ENCODE measurements at regions not wholly inside any gene's neighbourhood (a gene's known extent, or its start where the extent isn't known, plus 50 kb on each side); places are given as distances from the start of the nearest gene placed in this dataset.
"Not testable (repeated sequence)": the region's sequence is repeated elsewhere in the genome, so short reads cannot be mapped to it uniquely, and the experiment has no call there.

DNA sequence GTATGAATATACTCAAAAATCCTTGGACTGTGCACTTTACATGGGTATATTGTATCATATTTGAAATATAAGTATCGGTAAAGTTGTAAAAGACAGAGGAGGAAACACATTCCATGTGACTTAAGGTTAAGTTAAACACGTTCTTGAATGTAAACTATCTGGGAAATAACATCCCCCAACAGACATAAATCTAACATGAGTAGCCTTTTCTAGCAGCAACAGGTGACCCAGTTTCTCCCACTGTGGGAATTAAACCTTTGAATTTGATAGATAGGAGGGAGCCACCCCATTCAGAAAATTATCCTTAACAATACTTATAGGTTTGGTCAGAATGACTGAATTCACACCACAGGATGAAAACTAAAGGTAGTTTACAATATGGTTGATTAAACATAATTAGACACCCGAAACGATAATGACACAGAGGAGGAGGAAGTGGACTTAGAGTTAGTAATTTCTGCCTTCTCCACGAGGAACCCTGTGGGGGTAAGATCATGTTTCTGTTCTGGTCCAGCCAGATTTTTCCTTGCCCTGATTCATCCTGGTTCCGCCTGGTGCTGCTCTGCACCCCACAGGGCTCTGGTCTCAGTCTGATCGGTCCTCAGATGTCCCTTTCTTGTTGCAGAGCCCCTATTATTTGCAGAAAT lies 84.6 kb upstream of the DNAH5 start:
- H3K4me3 ChIP-seq (ENCODE audit: low read length in 2 of 2), result no peak overlapping the region
- H3K27ac ChIP-seq (ENCODE audit: low read depth in 1 of 2, low read length in 1 of 2), result no peak overlapping the region
- no peaks in the 10 kb centered on the region for H3K4me1 ChIP-seq (ENCODE audit: control insufficient read depth in 2 of 2, insufficient read depth in 2 of 2, low read length in 2 of 2)
- 83% methylated on average over 7 of the region's 7 CpGs for WGBS
- no peak for DNase-seq (ENCODE audit: low read depth in 6 of 9, low spot score in 9 of 9)
- no peaks in the 10 kb centered on the region for H3K9me3 ChIP-seq (ENCODE audit: control insufficient read depth in 2 of 2, insufficient read depth in 1 of 2, low read length in 1 of 2)
- no peaks in the 10 kb centered on the region for H3K27me3 ChIP-seq (ENCODE audit: control insufficient read depth in 2 of 2, insufficient read depth in 1 of 2, low read length in 1 of 2)
- no peaks in the 10 kb centered on the region for H3K36me3 ChIP-seq (ENCODE audit: control insufficient read depth in 2 of 2, insufficient read depth in 2 of 2, low read length in 1 of 2)

GRCh38 chr5:14028188-14028587 lies 83.7 kb upstream of the DNAH5 start:
- no peaks in the 10 kb centered on the region for H3K9me3 ChIP-seq (ENCODE audit: control insufficient read depth in 2 of 2, insufficient read depth in 1 of 2, low read length in 1 of 2)
- no peak overlapping the region for H3K4me3 ChIP-seq (ENCODE audit: low read length in 2 of 2)
- no peaks in the 10 kb centered on the region for H3K27me3 ChIP-seq (ENCODE audit: control insufficient read depth in 2 of 2, insufficient read depth in 1 of 2, low read length in 1 of 2)
- no peak overlapping the region for H3K27ac ChIP-seq (ENCODE audit: low read depth in 1 of 2, low read length in 1 of 2)
- H3K4me1 ChIP-seq (ENCODE audit: control insufficient read depth in 2 of 2, insufficient read depth in 2 of 2, low read length in 2 of 2), result no peaks in the 10 kb centered on the region
- no peaks in the 10 kb centered on the region for H3K36me3 ChIP-seq (ENCODE audit: control insufficient read depth in 2 of 2, insufficient read depth in 2 of 2, low read length in 1 of 2)
- 95% methylated on average over 1 of the region's 1 CpG for WGBS
- DNase-seq (ENCODE audit: low read depth in 6 of 9, low spot score in 9 of 9), result no peak

DNA sequence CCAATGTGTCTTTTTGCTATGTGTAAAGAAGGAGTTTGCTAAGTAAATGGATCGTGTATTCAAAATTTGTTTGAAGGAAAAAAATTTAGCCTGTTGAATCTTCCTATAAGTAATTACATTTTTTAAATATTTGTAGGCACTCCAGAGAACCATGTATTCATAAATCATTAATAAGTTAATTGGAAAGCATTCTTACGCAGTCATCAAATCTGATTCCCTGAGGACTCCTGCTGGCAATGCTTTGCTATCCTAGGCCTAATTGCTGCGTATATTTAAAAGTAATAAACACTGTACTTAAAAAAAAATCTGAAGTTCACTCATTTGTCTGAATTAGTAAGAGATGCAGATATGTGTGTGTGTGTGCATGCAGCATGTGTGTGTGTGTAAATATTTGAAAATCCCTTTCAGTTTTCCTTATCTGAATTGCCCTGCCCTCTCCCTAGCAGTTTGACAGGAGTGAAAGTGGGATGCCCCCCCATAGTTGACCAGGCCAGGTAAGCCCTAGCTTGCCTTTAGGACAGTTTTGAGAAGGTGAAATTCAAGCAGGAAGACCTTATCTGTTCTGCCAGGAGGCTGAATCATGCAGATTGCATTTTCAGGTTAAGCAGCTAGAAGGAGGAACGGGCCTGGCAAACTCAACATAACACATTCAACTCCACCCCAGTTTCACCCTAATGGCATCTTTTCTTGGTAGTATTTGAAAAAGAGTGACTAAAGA lies 81.2 kb upstream of the DNAH5 start:
- Histone ChIP-seq H3K4me3 (ENCODE audit: low read length in 2 of 2) (no peak overlapping the region), H3K27ac (ENCODE audit: low read depth in 1 of 2, low read length in 1 of 2) (no peak overlapping the region), H3K4me1 (ENCODE audit: control insufficient read depth in 2 of 2, insufficient read depth in 2 of 2, low read length in 2 of 2) (no peaks in the 10 kb centered on the region), H3K36me3 (ENCODE audit: control insufficient read depth in 2 of 2, insufficient read depth in 2 of 2, low read length in 1 of 2) (no peaks in the 10 kb centered on the region), H3K27me3 (ENCODE audit: control insufficient read depth in 2 of 2, insufficient read depth in 1 of 2, low read length in 1 of 2) (no peaks in the 10 kb centered on the region), H3K9me3 (ENCODE audit: control insufficient read depth in 2 of 2, insufficient read depth in 1 of 2, low read length in 1 of 2) (no peaks in the 10 kb centered on the region)
- no peak for DNase-seq (ENCODE audit: low read depth in 6 of 9, low spot score in 9 of 9)
- WGBS, result 95% methylated on average over 4 of the region's 4 CpGs

DNA sequence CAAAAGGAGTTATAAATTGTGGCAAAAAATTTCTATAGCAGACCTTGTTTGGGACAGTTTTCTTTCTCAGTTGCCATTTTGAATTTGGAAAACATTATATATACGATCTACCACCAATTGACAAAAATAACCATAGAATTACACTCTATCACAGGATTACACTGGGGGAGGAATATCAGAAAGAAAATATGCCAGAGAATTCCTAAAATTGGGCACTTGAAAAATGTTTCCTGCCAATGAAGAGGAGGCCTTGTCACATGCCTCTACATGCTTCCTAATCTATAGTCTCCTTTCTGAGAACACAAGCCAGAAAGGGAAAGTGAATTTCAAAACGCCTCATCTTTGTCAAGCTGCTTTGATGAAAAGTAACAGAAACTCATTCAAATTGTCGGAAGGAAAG lies 78.5 kb upstream of the DNAH5 start:
- 96% methylated on average over 3 of the region's 3 CpGs for WGBS
- no peaks in the 10 kb centered on the region for H3K9me3 ChIP-seq (ENCODE audit: control insufficient read depth in 2 of 2, insufficient read depth in 1 of 2, low read length in 1 of 2)
- H3K27me3 ChIP-seq (ENCODE audit: control insufficient read depth in 2 of 2, insufficient read depth in 1 of 2, low read length in 1 of 2), result no peaks in the 10 kb centered on the region
- no peak overlapping the region for H3K4me3 ChIP-seq (ENCODE audit: low read length in 2 of 2)
- no peaks in the 10 kb centered on the region for H3K4me1 ChIP-seq (ENCODE audit: control insufficient read depth in 2 of 2, insufficient read depth in 2 of 2, low read length in 2 of 2)
- no peaks in the 10 kb centered on the region for H3K36me3 ChIP-seq (ENCODE audit: control insufficient read depth in 2 of 2, insufficient read depth in 2 of 2, low read length in 1 of 2)
- no peak overlapping the region for H3K27ac ChIP-seq (ENCODE audit: low read depth in 1 of 2, low read length in 1 of 2)
- DNase-seq (ENCODE audit: low read depth in 6 of 9, low spot score in 9 of 9), result no peak

GRCh38 chr5:14020944-14021343 lies 76.5 kb upstream of the DNAH5 start:
- not testable (repeated sequence) for DNase-seq (ENCODE audit: low read depth in 6 of 9, low spot score in 9 of 9); H3K27ac ChIP-seq (ENCODE audit: low read depth in 1 of 2, low read length in 1 of 2); H3K36me3 ChIP-seq (ENCODE audit: control insufficient read depth in 2 of 2, insufficient read depth in 2 of 2, low read length in 1 of 2); H3K9me3 ChIP-seq (ENCODE audit: control insufficient read depth in 2 of 2, insufficient read depth in 1 of 2, low read length in 1 of 2); H3K4me1 ChIP-seq (ENCODE audit: control insufficient read depth in 2 of 2, insufficient read depth in 2 of 2, low read length in 2 of 2); H3K27me3 ChIP-seq (ENCODE audit: control insufficient read depth in 2 of 2, insufficient read depth in 1 of 2, low read length in 1 of 2); H3K4me3 ChIP-seq (ENCODE audit: low read length in 2 of 2)
- 85% methylated on average over 3 of the region's 4 CpGs for WGBS

DNA sequence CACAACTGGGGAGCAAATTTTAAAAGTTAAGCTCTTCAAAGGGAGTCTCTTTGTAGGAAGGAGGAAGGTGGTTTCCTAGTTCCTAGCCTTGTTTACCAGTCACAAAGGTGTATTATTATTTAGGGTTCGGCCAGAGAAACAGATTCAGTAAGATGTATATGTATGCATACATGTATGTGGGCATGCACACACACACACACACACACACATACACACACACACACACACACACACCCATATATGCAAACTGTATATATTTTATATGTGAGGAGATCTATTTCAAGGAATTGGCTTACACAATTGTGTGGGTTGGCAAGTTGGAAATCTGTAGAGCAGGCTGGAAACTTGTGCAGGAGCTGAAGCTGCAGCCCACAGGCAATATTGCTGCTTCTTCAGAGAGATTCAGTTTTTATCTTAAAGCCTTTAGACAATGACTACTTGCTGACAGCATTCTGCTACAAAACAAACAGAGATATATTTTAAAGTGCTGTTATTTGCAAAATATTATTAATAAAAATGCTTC lies 75.3 kb upstream of the DNAH5 start:
- H3K27ac ChIP-seq (ENCODE audit: low read depth in 1 of 2, low read length in 1 of 2), result no peak overlapping the region

DNA sequence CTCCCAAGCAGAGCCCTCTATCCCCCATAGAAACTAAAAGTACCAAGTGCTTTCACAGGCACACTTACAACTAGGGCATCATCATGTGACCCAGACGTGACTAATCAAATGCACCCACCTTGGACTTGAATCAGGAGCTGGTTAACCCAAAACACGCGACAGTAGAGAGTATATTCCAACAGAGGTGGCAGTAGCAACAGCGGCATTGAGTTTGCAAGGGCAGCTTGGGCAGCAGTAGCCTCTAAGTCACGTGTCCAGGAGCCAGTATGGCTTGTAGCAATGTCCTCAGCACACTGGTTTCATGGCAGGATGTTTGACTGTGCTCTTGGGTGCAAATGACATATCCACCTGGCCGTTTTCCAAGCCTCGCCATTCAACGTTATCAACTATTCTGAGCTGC lies 73.4 kb upstream of the DNAH5 start:
- Histone ChIP-seq H3K27me3 (ENCODE audit: control insufficient read depth in 2 of 2, insufficient read depth in 1 of 2, low read length in 1 of 2) (peaks cover 4 to 13% of the 10 kb centered on the region in 2 donors), H3K4me3 (ENCODE audit: low read length in 2 of 2) (no peak overlapping the region), H3K4me1 (ENCODE audit: control insufficient read depth in 2 of 2, insufficient read depth in 2 of 2, low read length in 2 of 2) (no peaks in the 10 kb centered on the region), H3K9me3 (ENCODE audit: control insufficient read depth in 2 of 2, insufficient read depth in 1 of 2, low read length in 1 of 2) (no peaks in the 10 kb centered on the region), H3K36me3 (ENCODE audit: control insufficient read depth in 2 of 2, insufficient read depth in 2 of 2, low read length in 1 of 2) (no peaks in the 10 kb centered on the region), H3K27ac (ENCODE audit: low read depth in 1 of 2, low read length in 1 of 2) (no peak overlapping the region)
- WGBS, result 88% methylated on average over 8 of the region's 8 CpGs
- no peak for DNase-seq (ENCODE audit: low read depth in 6 of 9, low spot score in 9 of 9)

More for the DNA sequence above, 75.3 kb upstream of the DNAH5 start:
- Histone ChIP-seq H3K9me3 (ENCODE audit: control insufficient read depth in 2 of 2, insufficient read depth in 1 of 2, low read length in 1 of 2) (no peaks in the 10 kb centered on the region), H3K36me3 (ENCODE audit: control insufficient read depth in 2 of 2, insufficient read depth in 2 of 2, low read length in 1 of 2) (no peaks in the 10 kb centered on the region), H3K27me3 (ENCODE audit: control insufficient read depth in 2 of 2, insufficient read depth in 1 of 2, low read length in 1 of 2) (peaks cover 0 to 4% of the 10 kb centered on the region in 2 donors), H3K4me3 (ENCODE audit: low read length in 2 of 2) (no peak overlapping the region), H3K4me1 (ENCODE audit: control insufficient read depth in 2 of 2, insufficient read depth in 2 of 2, low read length in 2 of 2) (no peaks in the 10 kb centered on the region)
- DNase-seq (ENCODE audit: low read depth in 6 of 9, low spot score in 9 of 9), result no peak
- WGBS, result 95% methylated on average over 1 of the region's 1 CpG

GRCh38 chr5:14016549-14016948 lies 72.1 kb upstream of the DNAH5 start:
- Histone ChIP-seq H3K27me3 (ENCODE audit: control insufficient read depth in 2 of 2, insufficient read depth in 1 of 2, low read length in 1 of 2) (peaks cover 10 to 24% of the 10 kb centered on the region in 2 donors), H3K27ac (ENCODE audit: low read depth in 1 of 2, low read length in 1 of 2) (no peak overlapping the region)
- WGBS, result 83% methylated on average over 4 of the region's 4 CpGs

More at GRCh38 chr5:14016549-14016948, 72.1 kb upstream of the DNAH5 start:
- H3K9me3 ChIP-seq (ENCODE audit: control insufficient read depth in 2 of 2, insufficient read depth in 1 of 2, low read length in 1 of 2), result no peaks in the 10 kb centered on the region
- peaks cover 0 to 2% of the 10 kb centered on the region in 2 donors for H3K4me1 ChIP-seq (ENCODE audit: control insufficient read depth in 2 of 2, insufficient read depth in 2 of 2, low read length in 2 of 2)
- no peak overlapping the region for H3K4me3 ChIP-seq (ENCODE audit: low read length in 2 of 2)
- DNase-seq (ENCODE audit: low read depth in 6 of 9, low spot score in 9 of 9), result no peak
- H3K36me3 ChIP-seq (ENCODE audit: control insufficient read depth in 2 of 2, insufficient read depth in 2 of 2, low read length in 1 of 2), result no peaks in the 10 kb centered on the region

All from thymus (tissue), 11 donors.